Tibial nerve (tissue), 3 donors: ENCODE measurements at regions not wholly inside any gene's neighbourhood (a gene's known extent, or its start where the extent isn't known, plus 50 kb on each side); places are given as distances from the start of the nearest gene placed in this dataset.

ENCODE experiments used
- CTCF ChIP-seq, 5 experiments: fragments of 200-600 bp in 3 of 5; fragments of 450-650 bp in 2 of 5; sonication (generic) in 3 of 5; IDR thresholded peaks; one replicate each; pipeline ENCODE4 v1.5.1; 2016 to 2019; ENCODE audit warnings: antibody characterized with exemption in 5 of 5, mild to moderate bottlenecking in 3 of 5, moderate library complexity in 2 of 5
- POLR2A ChIP-seq, 2 donors: fragments of 450-650 bp; IDR thresholded peaks; one replicate each; pipeline ENCODE4 v1.6.1; 2017; ENCODE audit warnings: antibody characterized with exemption in 2 of 2, mild to moderate bottlenecking in 2 of 2, moderate library complexity in 2 of 2

- TF ChIP-seq CTCF (IDR thresholded peaks at IDR 0.05) (no peak), POLR2A (IDR thresholded peaks at IDR 0.05) (no peak)
These were observed 363.9 kb upstream of the MGMT start for GRCh38 chr10:129102906-129103693.
